IPS-NIHi11 (cell line): ENCODE measurements at regions not wholly inside any gene's neighbourhood (a gene's known extent, or its start where the extent isn't known, plus 50 kb on each side); places are given as distances from the start of the nearest gene placed in this dataset.
"Not testable (repeated sequence)": the region's sequence is repeated elsewhere in the genome, so short reads cannot be mapped to it uniquely, and the experiment has no call there.

Experiments used
- DNase-seq: peaks from one replicate; pipeline ENCODE4 v3.0.0; 2012; ENCODE audit warnings: mixed read lengths, low spot score

- no peak for DNase-seq
Observed at GRCh38 chr6:80508885-80509630, 402.6 kb downstream of the BCKDHB start.

- no peak for DNase-seq
Observed at GRCh38 chr6:80504882-80505281, 398.4 kb downstream of the BCKDHB start.

GRCh38 chr6:80503660-80504059, 397.2 kb downstream of the BCKDHB start:
- DNase-seq = no peak

GRCh38 chr6:80502871-80503270, 396.4 kb downstream of the BCKDHB start:
- no peak for DNase-seq

- DNase-seq = no peak
Observed at GRCh38 chr6:80501636-80502035, 395.2 kb downstream of the BCKDHB start.

- DNase-seq = not testable (repeated sequence)
Observed at GRCh38 chr6:80497696-80498486, 391.4 kb downstream of the BCKDHB start.

GRCh38 chr6:80489911-80490635, 383.6 kb downstream of the BCKDHB start:
- no peak for DNase-seq

- DNase-seq = no peak
Observed at GRCh38 chr6:80488190-80488589, 381.7 kb downstream of the BCKDHB start.

GRCh38 chr6:80485494-80485893, 379.0 kb downstream of the BCKDHB start:
- not testable (repeated sequence) for DNase-seq

GRCh38 chr6:80482056-80482455, 375.6 kb downstream of the BCKDHB start:
- DNase-seq = no peak

- no peak for DNase-seq
Observed at GRCh38 chr6:80480421-80481157, 374.1 kb downstream of the BCKDHB start.

- no peak for DNase-seq
Observed at GRCh38 chr6:80478030-80478429, 371.6 kb downstream of the BCKDHB start.

- no peak for DNase-seq
Observed at GRCh38 chr6:80477591-80477990, 371.1 kb downstream of the BCKDHB start.

- DNase-seq = no peak
Observed at GRCh38 chr6:80472271-80472670, 365.8 kb downstream of the BCKDHB start.

- DNase-seq = no peak
Observed at GRCh38 chr6:80469977-80470376, 363.5 kb downstream of the BCKDHB start.

GRCh38 chr6:80468398-80468797, 361.9 kb downstream of the BCKDHB start:
- DNase-seq = no peak

GRCh38 chr6:80467408-80467807, 360.9 kb downstream of the BCKDHB start:
- DNase-seq = no peak

GRCh38 chr6:80466981-80467380, 360.5 kb downstream of the BCKDHB start:
- no peak for DNase-seq

GRCh38 chr6:80465513-80465912, 359.0 kb downstream of the BCKDHB start:
- no peak for DNase-seq

- peak; percentile 13 for DNase-seq
Observed at GRCh38 chr6:80464901-80465300, 358.4 kb downstream of the BCKDHB start.

GRCh38 chr6:80463197-80463596, 356.7 kb downstream of the BCKDHB start:
- DNase-seq = no peak

GRCh38 chr6:80460257-80460865, 353.9 kb downstream of the BCKDHB start:
- no peak for DNase-seq
